Neuronal stem cell (in vitro differentiated cells): ENCODE measurements at regions not wholly inside any gene's neighbourhood (a gene's known extent, or its start where the extent isn't known, plus 50 kb on each side); places are given as distances from the start of the nearest gene placed in this dataset.

Source experiments
- DNase-seq: peaks from one replicate; pipeline ENCODE4 v3.0.0-alpha.2; 2013; ENCODE audit warnings: low spot score
- H2AFZ ChIP-seq: one replicate; pipeline ENCODE4 v1.6.1; 2013; ENCODE audit warnings: mild to moderate bottlenecking, low read length, inconsistent platforms
- H2AK5ac ChIP-seq: 2 replicates; pipeline ENCODE4 v1.6.1; 2013; ENCODE audit warnings: low read depth, mild to moderate bottlenecking, inconsistent platforms, low read length, moderate library complexity, mixed read lengths
- H2BK120ac ChIP-seq: 2 replicates; pipeline ENCODE4 v1.6.1; 2013; ENCODE audit warnings: low read depth, mild to moderate bottlenecking, inconsistent platforms, low read length, moderate library complexity, mixed read lengths
- H2BK12ac ChIP-seq: one replicate; pipeline ENCODE4 v1.6.1; 2013; ENCODE audit warnings: low read length, inconsistent platforms
- H2BK15ac ChIP-seq: 2 replicates; pipeline ENCODE4 v1.6.1; 2013; ENCODE audit warnings: mild to moderate bottlenecking, low read length, inconsistent platforms, mixed read lengths
- H2BK5ac ChIP-seq: one replicate; pipeline ENCODE4 v1.6.1; 2013; ENCODE audit warnings: inconsistent platforms, mild to moderate bottlenecking, low read length, moderate library complexity
- H3K14ac ChIP-seq: one replicate; pipeline ENCODE4 v1.6.1; 2013; ENCODE audit warnings: low read length, inconsistent platforms
- H3K18ac ChIP-seq: 2 replicates; pipeline ENCODE4 v1.6.1; 2013; ENCODE audit warnings: low read length, inconsistent platforms
- H3K23ac ChIP-seq: 2 replicates; pipeline ENCODE4 v1.6.1; 2013; ENCODE audit warnings: low read depth, mild to moderate bottlenecking, mixed read lengths, low read length, inconsistent platforms; ENCODE audit not compliant: poor library complexity
- H3K27ac ChIP-seq: replicated peaks from 3 replicates; pipeline ENCODE4 v1.5.1; 2013; ENCODE audit warnings: low read length, inconsistent platforms
- H3K27me3 ChIP-seq, 3 experiments: 2 replicates each; pipeline ENCODE4 v1.6.1; 2013; ENCODE audit warnings: low read length in 3 of 3, mild to moderate bottlenecking in 2 of 3, inconsistent platforms in 1 of 3, low read depth in 1 of 3, mixed read lengths in 1 of 3, moderate library complexity in 1 of 3; ENCODE audit not compliant: control insufficient read depth in 3 of 3, insufficient read depth in 3 of 3
- H3K36me3 ChIP-seq, 2 donors: replicated peaks in 1 of 2; 2 replicates each; pipeline ENCODE4 v1.6.1; 2013; ENCODE audit warnings: low read length in 2 of 2; ENCODE audit not compliant: control insufficient read depth in 2 of 2, insufficient read depth in 2 of 2
- H3K4ac ChIP-seq: 2 replicates; pipeline ENCODE4 v1.6.1; 2013; ENCODE audit warnings: inconsistent platforms, mild to moderate bottlenecking, low read length, moderate library complexity
- H3K4me1 ChIP-seq, 2 donors: 1 replicate in 1 of 2; 2 replicates in 1 of 2; pipeline ENCODE4 v1.6.1; 2013; ENCODE audit warnings: low read length in 2 of 2, low read depth in 1 of 2; ENCODE audit not compliant: control insufficient read depth in 2 of 2, insufficient read depth in 1 of 2
- H3K4me2 ChIP-seq: one replicate; pipeline ENCODE4 v1.6.1; 2013; ENCODE audit warnings: mild to moderate bottlenecking, low read length, inconsistent platforms; ENCODE audit not compliant: insufficient read depth, poor library complexity, severe bottlenecking
- H3K4me3 ChIP-seq, 2 donors: 2 replicates each; pipeline ENCODE4 v1.5.1; 2013; ENCODE audit warnings: low read length in 2 of 2, mild to moderate bottlenecking in 2 of 2, inconsistent platforms in 1 of 2, moderate library complexity in 1 of 2
- H3K79me1 ChIP-seq: one replicate; pipeline ENCODE4 v1.6.1; 2013; ENCODE audit warnings: low read depth, mild to moderate bottlenecking, inconsistent platforms, low read length, moderate library complexity
- H3K9ac ChIP-seq: one replicate; pipeline ENCODE4 v1.6.1; 2013; ENCODE audit warnings: mild to moderate bottlenecking, low read depth, low read length, inconsistent platforms; ENCODE audit not compliant: poor library complexity
- H3K9me3 ChIP-seq, 2 donors: replicated peaks in 1 of 2; 2 replicates each; pipeline versions ENCODE3 to v1.6.1; 2013; ENCODE audit warnings: low read length in 2 of 2, mild to moderate bottlenecking in 2 of 2, inconsistent platforms in 1 of 2, low read depth in 1 of 2, mixed read lengths in 1 of 2, moderate library complexity in 1 of 2; ENCODE audit not compliant: control insufficient read depth in 2 of 2, insufficient read depth in 1 of 2
- H4K8ac ChIP-seq: one replicate; pipeline ENCODE4 v1.6.1; 2013; ENCODE audit warnings: low read depth, mild to moderate bottlenecking, inconsistent platforms, low read length, moderate library complexity
- H4K91ac ChIP-seq: one replicate; pipeline ENCODE4 v1.6.1; 2013; ENCODE audit warnings: low read length, low read depth, mild to moderate bottlenecking, inconsistent platforms; ENCODE audit not compliant: poor library complexity
- WGBS, 2 donors: extraction: QIAGEN DNeasy Blood & Tissue Kit; methylation state at CpG; one replicate each; pipeline ENCODE4 v1.1.7; 2013; ENCODE audit warnings: missing lambda C conversion rate in 2 of 2, mixed read lengths in 1 of 2; ENCODE audit not compliant: insufficient read length in 2 of 2, insufficient replicate concordance in 1 of 2; ENCODE audit errors: extremely low coverage in 2 of 2; 5-methylcytosine and 5-hydroxymethylcytosine counted together

DNA sequence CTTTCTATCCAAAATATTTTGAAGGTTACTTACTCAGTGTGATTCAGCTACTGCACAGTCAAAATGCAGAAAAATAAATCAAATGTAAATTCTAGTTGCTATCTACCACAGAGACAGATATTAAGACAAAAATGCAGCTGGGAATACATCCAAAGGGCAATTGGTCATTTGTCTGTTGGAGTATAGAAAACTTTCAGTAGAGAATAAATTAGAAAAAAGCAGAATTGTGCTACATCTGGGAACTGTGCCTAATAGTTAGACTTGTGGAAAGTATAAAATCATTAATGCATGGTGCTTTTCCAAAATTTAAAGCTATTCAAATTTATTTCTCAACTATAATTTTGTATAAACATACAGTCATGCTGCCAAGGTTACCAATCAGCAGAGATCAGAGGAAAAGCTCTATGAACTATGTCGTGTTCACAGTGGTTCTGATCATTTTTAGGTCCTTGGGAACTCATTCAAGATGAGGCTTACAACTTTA, 1635.8 kb downstream of the PCDH9 start:
- Histone ChIP-seq H2BK5ac (no peak overlapping the region), H3K9ac (no peak overlapping the region), H3K18ac (no peak overlapping the region), H3K27ac (no peak overlapping the region), H3K9me3 (no peaks in the 10 kb centered on the region), H3K27me3 (no peaks in the 10 kb centered on the region), H3K4me2 (no peak overlapping the region), H3K36me3 (no peaks in the 10 kb centered on the region), H2BK12ac (no peak overlapping the region), H2BK15ac (no peak overlapping the region), H3K4me1 (no peaks in the 10 kb centered on the region), H4K8ac (no peak overlapping the region), H3K23ac (no peak overlapping the region), H2AFZ (no peak overlapping the region), H2BK120ac (no peak overlapping the region), H3K14ac (no peak overlapping the region), H3K79me1 (no peaks in the 10 kb centered on the region), H3K4me3 (no peak overlapping the region), H3K4ac (no peak overlapping the region), H4K91ac (no peak overlapping the region), H2AK5ac (no peak overlapping the region)
- DNase-seq, result no peak
- no CpG with 5 or more reads among the region's 1 CpG for WGBS, 2 donors

DNA sequence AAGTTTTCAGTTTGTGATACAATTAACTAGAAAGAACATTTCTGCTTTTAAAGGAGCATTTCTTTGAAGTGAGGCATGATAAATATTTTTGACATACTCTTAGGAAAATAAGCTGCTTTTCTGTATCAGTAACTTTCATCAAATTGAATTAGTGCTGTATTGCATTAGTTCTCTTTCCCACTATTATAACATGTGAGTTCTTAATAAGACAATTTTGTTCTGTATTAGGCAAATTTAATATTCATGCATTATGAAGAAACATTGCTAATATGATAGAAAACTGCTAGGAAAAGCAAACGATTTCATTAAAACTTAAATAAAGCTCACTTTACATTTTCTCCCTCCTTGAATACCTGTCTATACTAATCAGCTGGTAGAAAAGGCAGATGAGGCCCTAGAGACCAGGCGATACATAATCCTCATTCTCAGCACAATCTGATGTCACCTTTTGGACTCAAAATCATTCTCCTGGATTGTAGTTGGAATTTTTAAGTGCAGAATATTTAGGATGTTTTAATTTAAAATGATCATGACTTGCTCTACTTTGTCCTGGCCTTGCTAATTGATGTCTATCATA, 1636.8 kb downstream of the PCDH9 start:
- Histone ChIP-seq H3K27me3 (no peaks in the 10 kb centered on the region), H3K4me1 (no peaks in the 10 kb centered on the region), H4K91ac (no peak overlapping the region), H2BK5ac (no peak overlapping the region), H3K23ac (no peak overlapping the region), H3K9me3 (no peaks in the 10 kb centered on the region), H4K8ac (no peak overlapping the region), H3K36me3 (no peaks in the 10 kb centered on the region), H2BK12ac (no peak overlapping the region), H2AK5ac (no peak overlapping the region), H2BK120ac (no peak overlapping the region), H2AFZ (no peak overlapping the region), H3K79me1 (no peaks in the 10 kb centered on the region), H3K4me2 (no peak overlapping the region), H3K4me3 (no peak overlapping the region), H3K18ac (no peak overlapping the region), H3K14ac (no peak overlapping the region), H3K9ac (no peak overlapping the region), H2BK15ac (no peak overlapping the region), H3K27ac (no peak overlapping the region), H3K4ac (no peak overlapping the region)
- DNase-seq, result no peak
- no CpG with 5 or more reads among the region's 2 CpGs for WGBS, 2 donors

DNA sequence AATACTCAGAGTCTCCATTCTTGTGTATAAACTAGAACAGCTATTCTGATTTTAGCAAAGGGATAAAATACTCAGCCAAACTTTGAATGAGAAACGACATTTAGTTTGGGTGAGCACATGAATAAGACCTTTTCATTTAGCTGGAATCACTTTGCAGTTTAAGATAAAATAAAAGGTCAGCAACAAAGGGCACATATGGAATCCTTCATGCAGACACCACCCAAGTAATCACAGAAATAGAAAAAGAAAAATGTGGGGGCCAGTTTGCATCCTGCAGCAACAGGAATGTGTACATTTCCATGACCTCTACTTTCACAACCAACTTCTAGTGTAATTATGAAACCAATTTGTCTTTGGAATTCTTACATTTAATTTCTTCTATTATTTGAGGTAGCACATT, 1637.4 kb downstream of the PCDH9 start:
- Histone ChIP-seq H3K4me2 (no peak overlapping the region), H4K91ac (no peak overlapping the region), H3K4me3 (no peak overlapping the region), H3K18ac (no peak overlapping the region), H3K27ac (no peak overlapping the region), H2AFZ (no peak overlapping the region), H2BK12ac (no peak overlapping the region), H3K36me3 (no peaks in the 10 kb centered on the region), H3K27me3 (no peaks in the 10 kb centered on the region), H4K8ac (no peak overlapping the region), H3K9ac (no peak overlapping the region), H3K4ac (no peak overlapping the region), H3K9me3 (no peaks in the 10 kb centered on the region), H3K14ac (no peak overlapping the region), H2BK120ac (no peak overlapping the region), H2BK15ac (no peak overlapping the region), H3K4me1 (no peaks in the 10 kb centered on the region), H3K23ac (no peak overlapping the region), H2BK5ac (no peak overlapping the region), H3K79me1 (no peaks in the 10 kb centered on the region), H2AK5ac (no peak overlapping the region)
- WGBS, 2 donors, result no CpG with 5 or more reads among the region's 1 CpG
- DNase-seq, result no peak

DNA sequence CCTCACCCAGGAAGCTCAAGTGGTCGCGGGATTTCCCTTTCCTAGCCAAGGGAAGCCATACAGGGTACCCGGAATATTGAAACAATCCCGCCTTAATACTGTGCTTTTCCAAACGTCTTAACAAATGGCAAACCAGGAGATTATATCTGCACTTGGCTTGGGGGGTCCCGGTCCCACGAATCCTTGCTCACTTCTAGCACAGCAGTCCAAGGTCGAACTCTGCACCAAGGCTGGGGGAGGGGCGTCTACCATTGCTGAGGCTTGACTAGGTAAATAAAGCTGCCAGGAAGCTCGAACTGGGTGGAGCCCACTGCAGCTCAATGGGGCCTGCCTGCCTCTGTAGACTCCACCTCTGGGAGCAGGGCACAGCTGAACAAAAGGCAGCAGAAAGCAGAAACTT, 1644.8 kb downstream of the PCDH9 start:
- no peak overlapping the region for H3K4me2 ChIP-seq
- H3K4me3 ChIP-seq, result no peak overlapping the region

More for the DNA sequence above, 1644.8 kb downstream of the PCDH9 start:
- H3K14ac ChIP-seq, result no peak overlapping the region
- no peak overlapping the region for H2BK5ac ChIP-seq
- H3K4me1 ChIP-seq, result no peaks in the 10 kb centered on the region
- no peak overlapping the region for H2BK120ac ChIP-seq
- H2AK5ac ChIP-seq, result no peak overlapping the region
- H2BK15ac ChIP-seq, result no peak overlapping the region
- H3K27ac ChIP-seq, result no peak overlapping the region
- H3K27me3 ChIP-seq, result no peaks in the 10 kb centered on the region
- H3K23ac ChIP-seq, result no peak overlapping the region
- H2AFZ ChIP-seq, result no peak overlapping the region
- H3K79me1 ChIP-seq, result no peaks in the 10 kb centered on the region
- DNase-seq, result no peak
- no peak overlapping the region for H3K9ac ChIP-seq
- H3K18ac ChIP-seq, result no peak overlapping the region
- H4K8ac ChIP-seq, result no peak overlapping the region
- no peak overlapping the region for H2BK12ac ChIP-seq
- no peak overlapping the region for H4K91ac ChIP-seq
- WGBS, 2 donors, result no CpG with 5 or more reads among the region's 10 CpGs
- no peak overlapping the region for H3K4ac ChIP-seq
- H3K9me3 ChIP-seq, result no peaks in the 10 kb centered on the region
- H3K36me3 ChIP-seq, result no peaks in the 10 kb centered on the region
